Fibroblast of peridontal ligament (primary cell): ENCODE measurements at regions not wholly inside any gene's neighbourhood (a gene's known extent, or its start where the extent isn't known, plus 50 kb on each side); places are given as distances from the start of the nearest gene placed in this dataset.
"Not testable (repeated sequence)": the region's sequence is repeated elsewhere in the genome, so short reads cannot be mapped to it uniquely, and the experiment has no call there.

Experiments
- DNase-seq: peaks from one replicate; pipeline ENCODE4 v3.0.0-alpha.2; 2010; ENCODE audit errors: extremely low read depth

GRCh38 chr1:95520390-95520789 is 286.4 kb downstream of the RWDD3 start:
- no peak for DNase-seq

DNA sequence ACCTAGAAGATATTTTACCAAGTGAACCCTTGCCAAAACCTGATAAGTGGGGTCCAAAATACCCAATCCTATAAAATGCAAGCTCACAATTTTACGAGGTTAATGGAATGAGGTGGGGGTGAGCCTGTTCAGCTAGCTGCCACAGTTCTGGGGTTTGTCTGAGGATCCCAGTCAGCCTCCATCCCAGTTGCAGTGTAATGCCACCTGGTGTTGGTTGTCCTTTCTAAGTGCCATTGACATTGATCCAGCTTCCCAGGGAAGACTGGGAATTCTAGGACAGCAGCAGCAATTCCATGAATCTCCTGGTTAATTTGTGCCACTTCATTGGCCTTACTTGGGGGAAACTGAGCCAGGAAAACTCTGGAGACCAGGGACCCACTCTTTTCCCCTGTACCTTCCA is 298.3 kb downstream of the RWDD3 start:
- DNase-seq: no peak

DNA sequence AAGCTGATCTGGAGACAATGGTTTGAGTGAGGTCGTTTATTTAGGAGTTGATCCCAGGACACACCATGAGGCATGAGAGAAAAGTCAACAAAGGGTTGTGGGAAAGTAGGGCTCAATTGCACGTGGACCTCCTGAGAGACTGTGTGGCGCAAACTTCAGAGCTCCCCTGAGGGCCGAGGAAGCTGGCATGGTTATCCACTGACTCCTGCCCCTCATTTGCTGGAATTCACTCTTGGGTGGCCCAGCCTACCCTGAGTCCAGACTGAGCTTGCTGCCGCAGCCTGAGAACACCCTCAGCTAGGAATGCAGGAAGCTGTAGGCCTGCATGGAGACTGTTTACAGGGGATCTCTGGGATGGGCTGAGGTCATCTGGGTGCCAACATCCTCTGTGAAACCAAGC is 301.0 kb downstream of the RWDD3 start:
- no peak for DNase-seq

GRCh38 chr1:95535614-95536013 is 301.6 kb downstream of the RWDD3 start:
- DNase-seq: no peak

GRCh38 chr1:95536501-95536900 is 302.5 kb downstream of the RWDD3 start:
- no peak for DNase-seq

DNA sequence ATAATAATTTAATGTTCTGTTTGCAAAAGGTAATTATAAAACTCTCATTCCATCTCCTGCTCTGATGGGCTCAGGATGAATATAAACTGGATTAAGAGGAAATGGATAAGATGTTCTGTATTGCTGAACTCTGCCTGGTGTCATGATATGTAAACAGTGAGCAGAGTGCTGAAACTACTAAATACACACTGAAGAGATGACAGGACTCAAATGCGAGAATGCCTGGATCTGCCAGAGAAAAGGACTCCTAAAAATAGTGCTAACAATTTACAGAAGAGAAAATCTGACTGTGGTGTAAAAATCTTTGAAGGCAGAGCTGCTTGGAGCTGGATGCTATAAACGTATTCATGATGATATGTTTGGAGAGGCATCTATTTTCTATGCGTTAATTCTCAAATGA is 303.2 kb downstream of the RWDD3 start:
- no peak for DNase-seq

DNA sequence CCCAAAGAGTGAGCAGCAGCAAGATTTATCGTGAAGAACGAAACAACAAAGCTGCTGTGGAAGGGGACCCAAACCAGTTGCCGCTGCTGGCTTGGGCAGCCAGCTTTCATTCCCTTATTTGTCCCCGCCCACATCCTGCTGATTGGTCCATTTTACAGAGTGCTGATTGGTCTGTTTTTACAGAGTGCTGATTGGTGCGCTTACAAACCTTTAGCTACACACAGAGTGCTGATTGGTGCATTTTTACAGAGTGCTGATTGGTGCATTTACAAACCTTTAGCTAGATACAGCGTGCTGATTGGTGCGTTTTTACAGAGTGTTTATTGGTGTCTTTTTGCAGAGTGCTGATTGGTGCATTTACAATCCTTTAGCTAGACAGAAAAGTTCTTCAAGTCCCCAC is 304.2 kb downstream of the RWDD3 start:
- DNase-seq: not testable (repeated sequence)

GRCh38 chr1:95542936-95543335 is 308.9 kb downstream of the RWDD3 start:
- no peak for DNase-seq

GRCh38 chr1:95547005-95547404 is 313.0 kb downstream of the RWDD3 start:
- DNase-seq: no peak

- DNase-seq: no peak
Measured at GRCh38 chr1:95548211-95548610, 314.2 kb downstream of the RWDD3 start.

DNA sequence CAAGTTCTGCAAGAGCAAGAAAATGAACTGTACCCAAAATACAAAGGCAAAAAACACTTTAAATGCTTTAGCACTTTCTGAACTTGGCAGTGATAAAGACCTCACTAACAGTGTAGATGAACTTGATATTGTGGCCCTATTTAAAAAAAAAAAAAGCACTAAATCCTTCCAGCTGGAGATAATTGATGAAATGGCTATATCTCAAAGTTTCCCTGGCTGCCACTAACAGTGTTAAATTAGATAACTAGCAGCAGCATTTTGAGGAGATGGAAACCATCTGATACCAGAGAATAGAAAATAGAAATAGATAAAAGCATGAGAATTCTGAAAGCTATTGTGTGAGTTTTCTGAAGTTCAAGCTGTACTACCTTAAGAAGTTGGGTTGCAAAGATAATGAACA is 317.2 kb downstream of the RWDD3 start:
- DNase-seq: no peak

DNA sequence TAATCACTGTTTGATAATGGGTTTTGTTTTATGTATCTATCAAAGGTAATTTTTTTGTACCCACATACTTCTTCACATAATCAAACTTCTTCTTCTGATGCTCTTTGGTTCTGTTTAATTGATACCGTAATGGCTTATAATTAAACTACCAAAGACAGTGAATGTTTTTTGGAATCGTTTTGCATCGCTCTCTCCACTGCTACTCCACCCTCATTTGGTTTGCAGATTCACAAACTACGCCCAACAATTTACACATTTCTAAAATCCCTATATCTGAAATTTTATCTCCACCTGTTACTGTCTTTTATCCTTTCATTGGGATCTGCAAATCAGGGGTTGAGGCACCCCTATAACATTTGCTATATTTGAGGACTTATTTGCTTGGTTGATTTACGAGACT is 319.6 kb downstream of the RWDD3 start:
- no peak for DNase-seq

GRCh38 chr1:95554408-95554807 is 320.4 kb downstream of the RWDD3 start:
- no peak for DNase-seq

GRCh38 chr1:95558791-95559190 is 324.8 kb downstream of the RWDD3 start:
- DNase-seq: no peak

GRCh38 chr1:95561346-95561745 is 327.3 kb downstream of the RWDD3 start:
- no peak for DNase-seq

DNA sequence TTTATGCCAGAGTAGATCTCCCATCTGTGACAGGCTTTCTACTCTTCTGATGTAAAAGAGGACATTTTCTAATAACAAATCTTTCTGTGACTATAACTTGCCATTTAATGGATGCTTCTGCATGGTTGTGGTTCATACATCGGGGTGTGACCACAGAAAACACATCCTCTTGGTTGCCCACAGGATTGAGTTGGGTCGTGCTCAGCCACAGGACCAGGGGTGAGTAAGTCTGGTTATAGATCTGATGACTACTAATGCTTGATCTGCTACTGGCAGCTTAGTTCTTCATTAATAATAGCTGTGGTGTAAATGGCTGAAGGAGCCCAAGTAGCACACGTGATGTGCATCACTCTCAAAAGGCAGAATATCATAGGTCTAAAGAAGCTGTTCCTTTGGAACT is 328.2 kb downstream of the RWDD3 start:
- no peak for DNase-seq

- no peak for DNase-seq
Measured at GRCh38 chr1:95572002-95572401, 338.0 kb downstream of the RWDD3 start.

GRCh38 chr1:95572962-95573361 is 339.0 kb downstream of the RWDD3 start:
- no peak for DNase-seq

DNA sequence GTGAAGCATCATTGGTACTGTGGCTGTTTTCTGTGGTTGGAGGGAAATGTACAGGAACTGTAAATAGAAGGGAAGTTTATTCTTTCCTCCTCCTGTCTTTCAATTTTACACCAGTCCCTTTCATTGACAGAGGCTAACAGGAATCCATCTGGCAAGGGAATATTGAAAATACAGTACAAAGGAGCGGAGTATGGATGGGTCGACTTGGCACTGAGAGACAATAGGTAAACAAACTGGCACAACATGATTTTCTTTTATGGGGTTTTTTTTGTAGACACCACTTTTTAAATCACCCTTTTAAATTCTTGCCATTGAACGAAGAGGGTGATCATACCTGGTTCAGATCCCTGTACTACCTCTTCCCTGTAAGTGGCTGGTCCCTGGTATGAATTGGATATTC is 341.3 kb downstream of the RWDD3 start:
- no peak for DNase-seq

GRCh38 chr1:95578462-95578861 is 344.5 kb downstream of the RWDD3 start:
- no peak for DNase-seq

DNA sequence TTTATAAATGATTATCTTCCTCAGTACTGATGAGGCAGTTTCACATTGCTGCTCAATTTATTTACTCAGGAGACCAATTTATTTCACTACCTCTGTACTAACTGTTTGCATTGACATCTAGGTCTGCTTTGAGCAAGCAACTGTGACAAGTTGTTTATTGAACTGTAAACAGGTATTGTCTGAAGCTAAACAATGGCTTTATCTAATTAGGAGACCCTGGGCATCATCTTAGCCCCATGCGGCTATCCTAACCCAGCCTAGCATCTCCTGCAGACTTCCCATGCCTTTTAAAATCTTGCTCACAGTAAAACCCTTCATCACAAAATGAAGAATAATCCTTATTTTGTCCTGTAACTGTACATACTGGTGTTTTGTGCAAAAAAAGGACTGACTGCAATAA is 348.2 kb downstream of the RWDD3 start:
- DNase-seq: no peak

- DNase-seq: no peak
Measured at GRCh38 chr1:95582746-95583145, 348.7 kb downstream of the RWDD3 start.

- DNase-seq: no peak
Measured at GRCh38 chr1:95583661-95584210, 349.7 kb downstream of the RWDD3 start.

DNA sequence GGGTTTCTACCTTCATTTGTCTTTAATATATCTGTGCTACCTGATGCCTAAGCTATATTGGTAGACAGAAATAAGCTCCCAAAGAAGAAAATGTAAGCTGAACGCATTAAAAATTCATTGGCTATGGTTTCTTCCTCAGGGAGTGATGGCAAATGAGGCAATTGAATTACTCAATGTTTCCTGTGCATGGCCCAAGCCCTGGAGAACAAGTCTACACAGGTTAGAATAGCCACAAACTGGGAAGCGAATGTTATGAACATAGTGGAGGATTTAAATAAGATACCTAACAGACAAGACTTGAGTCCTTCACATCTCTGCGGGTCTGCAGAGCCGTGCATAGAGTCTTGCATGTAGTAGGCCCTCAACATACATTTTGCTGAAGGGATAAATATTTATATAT is 350.3 kb downstream of the RWDD3 start:
- no peak for DNase-seq

- no peak for DNase-seq
Measured at GRCh38 chr1:95604771-95605170, 370.8 kb downstream of the RWDD3 start.
